SU-DHL-6 (cell line): ENCODE measurements at regions not wholly inside any gene's neighbourhood (a gene's known extent, or its start where the extent isn't known, plus 50 kb on each side); places are given as distances from the start of the nearest gene placed in this dataset.

Source experiments
- EZH2phosphoT487 ChIP-seq: fragments of 200-600 bp; sonication (generic), shearing (Covaris generic); conservative IDR thresholded peaks from 2 replicates; pipeline ENCODE4 v1.6.1; 2018; ENCODE audit warnings: mild to moderate bottlenecking, antibody characterized with exemption, low read length, moderate library complexity, mixed read lengths
- TF ChIP-seq, protein P1 (sequence below): fragments of 200-600 bp; sonication (generic); IDR thresholded peaks from one replicate; pipeline ENCODE4 v1.5.1; 2017; ENCODE audit warnings: antibody characterized with exemption, mild to moderate bottlenecking, low read length, moderate library complexity; ENCODE audit not compliant: insufficient read depth, poor library complexity, severe bottlenecking

DNA sequence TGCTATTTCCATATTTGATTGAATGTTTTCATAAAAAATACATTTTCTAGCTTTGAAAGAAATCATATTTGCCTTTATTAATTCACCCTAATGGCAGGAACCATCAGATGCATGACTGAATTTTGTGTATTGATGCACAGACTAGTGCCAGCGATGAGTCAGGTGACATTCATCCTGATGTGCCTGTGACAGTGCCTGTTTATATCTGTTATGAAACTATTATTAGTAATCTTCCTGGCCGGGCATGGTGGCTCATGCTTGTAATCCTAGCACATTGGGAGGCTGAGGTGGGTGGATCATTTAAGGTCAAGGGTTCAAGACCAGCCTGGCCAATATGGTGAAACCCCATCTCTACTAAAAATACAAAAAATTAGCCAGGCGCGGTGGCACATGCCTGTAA, 170.0 kb downstream of the TSN start:
- TF ChIP-seq, protein P1, sequence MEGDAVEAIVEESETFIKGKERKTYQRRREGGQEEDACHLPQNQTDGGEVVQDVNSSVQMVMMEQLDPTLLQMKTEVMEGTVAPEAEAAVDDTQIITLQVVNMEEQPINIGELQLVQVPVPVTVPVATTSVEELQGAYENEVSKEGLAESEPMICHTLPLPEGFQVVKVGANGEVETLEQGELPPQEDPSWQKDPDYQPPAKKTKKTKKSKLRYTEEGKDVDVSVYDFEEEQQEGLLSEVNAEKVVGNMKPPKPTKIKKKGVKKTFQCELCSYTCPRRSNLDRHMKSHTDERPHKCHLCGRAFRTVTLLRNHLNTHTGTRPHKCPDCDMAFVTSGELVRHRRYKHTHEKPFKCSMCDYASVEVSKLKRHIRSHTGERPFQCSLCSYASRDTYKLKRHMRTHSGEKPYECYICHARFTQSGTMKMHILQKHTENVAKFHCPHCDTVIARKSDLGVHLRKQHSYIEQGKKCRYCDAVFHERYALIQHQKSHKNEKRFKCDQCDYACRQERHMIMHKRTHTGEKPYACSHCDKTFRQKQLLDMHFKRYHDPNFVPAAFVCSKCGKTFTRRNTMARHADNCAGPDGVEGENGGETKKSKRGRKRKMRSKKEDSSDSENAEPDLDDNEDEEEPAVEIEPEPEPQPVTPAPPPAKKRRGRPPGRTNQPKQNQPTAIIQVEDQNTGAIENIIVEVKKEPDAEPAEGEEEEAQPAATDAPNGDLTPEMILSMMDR, result no peak
- TF ChIP-seq EZH2phosphoT487, result no peak
